CD4-positive, alpha-beta memory T cell (primary cell): ENCODE measurements at regions not wholly inside any gene's neighbourhood (a gene's known extent, or its start where the extent isn't known, plus 50 kb on each side); places are given as distances from the start of the nearest gene placed in this dataset.

Source experiments
- CTCF ChIA-PET: fragments of 350-600 bp; sonication (Branson Sonifier 250); formaldehyde crosslinking; loops from one replicate; lab custom pipeline; 2021; ENCODE audit warnings: inconsistent platforms; ENCODE audit not compliant: partially characterized antibody; lab: Charles Lee
- POLR2A ChIA-PET: fragments of 350-600 bp; sonication (Branson Sonifier 250); formaldehyde crosslinking; loops from one replicate; lab custom pipeline; 2021; ENCODE audit not compliant: partially characterized antibody; lab: Charles Lee
- DNase-seq, 5 donors: peaks; one replicate each; pipeline versions ENCODE4 v3.0.0 to v3.0.0-alpha.2; 2020 to 2022; ENCODE audit warnings: mixed read lengths in 1 of 5
- H3K27ac ChIP-seq: one replicate; pipeline ENCODE4 v1.7.0; 2013; ENCODE audit warnings: low read depth, low read length
- H3K27me3 ChIP-seq: 2 replicates; pipeline ENCODE4 v1.7.0; 2013; ENCODE audit warnings: mild to moderate bottlenecking, low read length, moderate library complexity; ENCODE audit not compliant: insufficient read depth
- H3K36me3 ChIP-seq: 2 replicates; pipeline ENCODE4 v1.7.0; 2013; ENCODE audit warnings: mild to moderate bottlenecking, low read length, moderate library complexity; ENCODE audit not compliant: insufficient read depth
- H3K4me1 ChIP-seq: 2 replicates; pipeline ENCODE4 v1.7.0; 2013; ENCODE audit warnings: mild to moderate bottlenecking, low read length, moderate library complexity; ENCODE audit not compliant: insufficient read depth
- H3K4me3 ChIP-seq, 2 donors: one replicate each; pipeline ENCODE4 v1.7.0; 2013; ENCODE audit warnings: low read length in 2 of 2, mild to moderate bottlenecking in 1 of 2
- H3K9me3 ChIP-seq, 2 donors: one replicate each; pipeline ENCODE4 v1.7.0; 2013; ENCODE audit warnings: low read length in 2 of 2, control low read depth in 1 of 2; ENCODE audit not compliant: control insufficient read depth in 1 of 2
- H3K27ac Mint-ChIP-seq, 7 donors: one replicate each; pipeline ENCODE4 v1.8.0; 2020 to 2021; ENCODE audit warnings: mixed read lengths in 7 of 7, mild to moderate bottlenecking in 6 of 7, inconsistent platforms in 3 of 7, moderate library complexity in 3 of 7
- H3K27me3 Mint-ChIP-seq, 2 donors: one replicate each; pipeline ENCODE4 v1.8.0; 2020 to 2021; ENCODE audit warnings: mixed read lengths in 2 of 2
- H3K36me3 Mint-ChIP-seq, 2 donors: one replicate each; pipeline ENCODE4 v1.8.0; 2020 to 2021; ENCODE audit warnings: mixed read lengths in 2 of 2, inconsistent platforms in 1 of 2, mild to moderate bottlenecking in 1 of 2
- H3K4me1 Mint-ChIP-seq, 4 donors: one replicate each; pipeline ENCODE4 v1.8.0; 2020 to 2021; ENCODE audit warnings: mixed read lengths in 4 of 4, mild to moderate bottlenecking in 1 of 4
- H3K4me3 Mint-ChIP-seq, 8 donors: one replicate each; pipeline ENCODE4 v1.8.0; 2020 to 2021; ENCODE audit warnings: mixed read lengths in 8 of 8, mild to moderate bottlenecking in 7 of 8, moderate library complexity in 6 of 8, inconsistent platforms in 3 of 8
- H3K9me3 Mint-ChIP-seq, 8 donors: one replicate each; pipeline ENCODE4 v1.8.0; 2020 to 2021; ENCODE audit warnings: mixed read lengths in 8 of 8, mild to moderate bottlenecking in 5 of 8, inconsistent platforms in 3 of 8, moderate library complexity in 1 of 8
- intact Hi-C: fragments of 100-400 bp; cut with micrococcal nuclease; formaldehyde crosslinking; loops from one replicate; pipeline ENCODE4 v1.15.1; 2023

DNA sequence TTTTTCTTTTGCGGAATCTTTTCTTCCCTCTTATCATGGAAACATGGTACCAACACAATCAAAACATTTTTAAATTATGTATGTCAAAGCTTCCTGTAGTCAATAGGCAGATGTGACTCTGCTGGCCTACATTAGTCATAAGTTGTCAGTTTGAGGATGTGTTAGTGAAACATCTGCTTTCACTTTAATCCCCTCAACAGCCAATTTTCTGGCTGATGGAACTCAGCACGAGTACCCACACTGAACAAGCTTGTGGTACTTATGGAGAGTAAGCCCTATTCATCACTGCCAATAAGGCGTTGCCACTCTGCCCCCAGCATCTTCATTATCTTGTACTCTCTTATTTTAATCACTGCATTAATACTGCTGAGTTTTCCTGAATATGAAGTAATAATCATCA, 1034.4 kb downstream of the CDH9 start:
- no peak overlapping the region for H3K27ac ChIP-seq

DNA sequence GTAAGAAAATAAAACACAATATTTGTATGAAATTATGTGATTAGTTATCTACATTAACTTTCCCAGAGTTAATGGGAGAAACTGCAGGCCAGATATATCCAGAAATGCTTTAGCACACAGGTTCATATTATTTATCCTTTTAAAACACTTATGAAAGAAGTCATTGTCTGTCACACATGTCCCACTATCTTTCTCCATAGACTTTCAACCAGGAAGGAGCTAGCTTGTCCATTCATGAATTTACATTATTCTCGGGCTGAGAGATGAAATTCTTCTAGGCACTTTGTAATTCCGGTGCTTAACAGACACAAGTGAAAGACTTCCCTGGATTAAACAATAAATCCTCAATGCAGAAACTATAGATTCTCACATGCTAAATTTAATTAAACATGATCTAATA, 1043.2 kb downstream of the CDH9 start:
- Histone ChIP-seq H3K36me3 (no peaks in the 10 kb centered on the region), H3K27me3 (no peaks in the 10 kb centered on the region), H3K4me3 (no peak overlapping the region), H3K4me1 (no peaks in the 10 kb centered on the region), H3K27ac (no peak overlapping the region), H3K9me3 (peaks cover 0 to 3% of the 10 kb centered on the region in 2 donors)
- DNase-seq, result no peak
- H3K27me3 Mint-ChIP-seq, result no peaks in the 10 kb centered on the region
- ChIA-PET CTCF (no interaction called here), POLR2A (no interaction called here)
- H3K27ac Mint-ChIP-seq, result no peak overlapping the region
- peaks cover 2 to 17% (median 13%) of the 10 kb centered on the region in 8 donors for H3K9me3 Mint-ChIP-seq
- intact Hi-C loops, result no loop called here
- H3K4me1 Mint-ChIP-seq, result no peaks in the 10 kb centered on the region
- H3K36me3 Mint-ChIP-seq, result no peaks in the 10 kb centered on the region
- H3K4me3 Mint-ChIP-seq, result no peak overlapping the region

More for the DNA sequence above, 1034.4 kb downstream of the CDH9 start:
- Mint-ChIP-seq H3K36me3 (no peaks in the 10 kb centered on the region), H3K27ac (no peak overlapping the region), H3K27me3 (no peaks in the 10 kb centered on the region), H3K9me3 (peaks cover 2 to 30% (median 9%) of the 10 kb centered on the region in 8 donors), H3K4me1 (no peaks in the 10 kb centered on the region), H3K4me3 (no peak overlapping the region)
- no peak overlapping the region for H3K4me3 ChIP-seq
- no peak for DNase-seq
- intact Hi-C loops, result no loop called here
- no peaks in the 10 kb centered on the region for H3K27me3 ChIP-seq
- ChIA-PET CTCF (no interaction called here), POLR2A (no interaction called here)
- no peaks in the 10 kb centered on the region for H3K9me3 ChIP-seq
- no peaks in the 10 kb centered on the region for H3K4me1 ChIP-seq
- H3K36me3 ChIP-seq, result no peaks in the 10 kb centered on the region

DNA sequence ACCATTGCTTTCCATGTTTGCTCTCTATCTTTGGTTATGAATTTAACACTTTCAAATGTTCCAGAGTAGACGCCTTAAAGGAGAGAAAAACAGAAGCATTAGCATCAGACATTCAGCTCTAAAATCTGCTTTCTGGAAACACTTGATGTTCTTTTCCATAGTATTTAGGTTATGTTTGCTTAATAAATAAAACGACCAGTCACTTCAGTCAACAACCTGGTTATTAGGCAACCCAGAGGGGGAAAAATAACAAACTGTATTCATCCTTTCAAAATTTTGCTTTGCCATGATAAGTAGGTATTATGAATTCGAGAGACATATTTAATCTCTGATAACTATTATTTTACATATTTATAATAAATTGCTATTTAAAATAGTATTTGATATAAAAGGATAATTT, 1044.7 kb downstream of the CDH9 start:
- no peak overlapping the region for H3K27ac Mint-ChIP-seq
- H3K4me1 Mint-ChIP-seq, result no peaks in the 10 kb centered on the region
- Histone ChIP-seq H3K27ac (no peak overlapping the region), H3K9me3 (peaks cover 0 to 3% of the 10 kb centered on the region in 2 donors), H3K36me3 (no peaks in the 10 kb centered on the region), H3K4me3 (no peak overlapping the region), H3K4me1 (no peaks in the 10 kb centered on the region), H3K27me3 (no peaks in the 10 kb centered on the region)
- CTCF ChIA-PET, result no interaction called here
- no peaks in the 10 kb centered on the region for H3K27me3 Mint-ChIP-seq
- H3K9me3 Mint-ChIP-seq, result peaks cover 2 to 18% (median 12%) of the 10 kb centered on the region in 8 donors
- H3K36me3 Mint-ChIP-seq, result no peaks in the 10 kb centered on the region
- DNase-seq, result no peak
- H3K4me3 Mint-ChIP-seq, result no peak overlapping the region
- intact Hi-C loops, result no loop called here
- POLR2A ChIA-PET, result no interaction called here

DNA sequence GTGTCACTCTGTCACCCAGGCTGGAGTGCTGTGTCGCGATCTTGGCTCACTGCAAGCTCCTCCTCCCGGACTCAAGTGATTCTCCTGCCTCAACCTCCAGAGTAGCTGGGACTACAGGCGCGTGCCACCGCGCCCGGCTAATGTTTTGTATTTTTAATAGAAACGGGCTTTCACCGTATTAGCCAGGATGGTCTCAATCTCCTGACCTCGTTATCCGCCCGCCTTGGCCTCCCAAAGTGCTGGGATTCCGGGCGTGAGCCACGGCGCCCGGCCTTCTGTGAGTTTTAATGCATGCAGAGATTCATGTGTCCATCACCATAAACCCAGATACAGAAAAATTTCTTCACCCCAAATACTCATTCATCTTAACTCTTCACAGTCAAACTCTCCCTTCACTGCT, 1046.7 kb downstream of the CDH9 start:
- POLR2A ChIA-PET, result no interaction called here
- Mint-ChIP-seq H3K4me3 (no peak overlapping the region), H3K9me3 (peaks cover 2 to 18% (median 14%) of the 10 kb centered on the region in 8 donors), H3K36me3 (no peaks in the 10 kb centered on the region), H3K4me1 (no peaks in the 10 kb centered on the region), H3K27ac (no peak overlapping the region), H3K27me3 (no peaks in the 10 kb centered on the region)
- Histone ChIP-seq H3K4me1 (no peaks in the 10 kb centered on the region), H3K36me3 (no peaks in the 10 kb centered on the region), H3K27ac (no peak overlapping the region), H3K27me3 (no peaks in the 10 kb centered on the region), H3K9me3 (peaks cover 0 to 3% of the 10 kb centered on the region in 2 donors), H3K4me3 (no peak overlapping the region)
- CTCF ChIA-PET, result no interaction called here
- intact Hi-C loops, result no loop called here
- DNase-seq, result no peak

DNA sequence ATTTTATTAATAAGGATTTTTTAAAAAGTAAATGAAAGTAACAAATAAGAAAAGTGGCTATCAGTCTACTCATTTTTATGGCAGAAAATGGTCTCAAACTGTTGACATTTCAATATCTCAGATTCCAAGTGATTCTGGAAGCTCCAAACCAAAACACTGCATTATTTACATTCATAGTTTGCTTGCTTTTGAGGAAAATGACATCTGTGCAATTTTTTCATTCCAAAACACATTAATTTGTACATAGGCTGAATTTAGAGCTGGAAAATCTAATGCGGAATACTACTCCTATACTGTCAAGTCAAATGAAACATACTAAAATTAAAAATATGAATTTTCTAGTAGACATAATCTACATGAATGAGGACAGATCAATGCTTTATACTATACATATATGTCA, 1047.6 kb downstream of the CDH9 start:
- H3K4me3 Mint-ChIP-seq, result no peak overlapping the region
- no peaks in the 10 kb centered on the region for H3K4me1 Mint-ChIP-seq
- intact Hi-C loops, result no loop called here
- Histone ChIP-seq H3K4me3 (no peak overlapping the region), H3K36me3 (no peaks in the 10 kb centered on the region), H3K4me1 (no peaks in the 10 kb centered on the region), H3K27me3 (no peaks in the 10 kb centered on the region), H3K9me3 (peaks cover 0 to 3% of the 10 kb centered on the region in 2 donors), H3K27ac (no peak overlapping the region)
- no peak overlapping the region for H3K27ac Mint-ChIP-seq
- no peak for DNase-seq
- POLR2A ChIA-PET, result no interaction called here
- no peaks in the 10 kb centered on the region for H3K36me3 Mint-ChIP-seq
- no peaks in the 10 kb centered on the region for H3K27me3 Mint-ChIP-seq
- peaks cover 2 to 17% (median 10%) of the 10 kb centered on the region in 8 donors for H3K9me3 Mint-ChIP-seq
- CTCF ChIA-PET, result no interaction called here

DNA sequence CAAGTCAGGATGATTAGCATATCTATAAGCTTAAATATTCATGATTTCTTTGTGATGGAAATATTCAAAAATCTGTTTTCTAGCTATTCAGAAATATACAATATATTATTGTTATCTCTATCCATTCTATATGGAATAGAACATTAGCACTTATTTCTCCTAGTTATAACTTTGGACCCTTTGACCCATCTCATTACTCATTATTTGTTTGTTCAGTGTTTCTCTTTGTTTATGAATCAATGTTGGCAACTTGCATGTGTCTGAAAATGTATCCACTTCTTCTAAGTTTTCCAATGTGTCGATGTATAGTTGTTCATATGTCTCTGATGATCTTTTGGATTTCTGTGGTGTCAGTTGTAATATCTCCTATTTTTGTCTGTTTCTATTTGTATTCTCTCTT, 1059.3 kb downstream of the CDH9 start:
- H3K4me3 ChIP-seq, result no peak overlapping the region
- intact Hi-C loops, result no loop called here
- POLR2A ChIA-PET, result no interaction called here
- Mint-ChIP-seq H3K27ac (no peak overlapping the region), H3K9me3 (peaks cover 3 to 24% (median 5%) of the 10 kb centered on the region in 8 donors), H3K4me1 (no peaks in the 10 kb centered on the region), H3K4me3 (no peak overlapping the region), H3K27me3 (no peaks in the 10 kb centered on the region), H3K36me3 (no peaks in the 10 kb centered on the region)
- DNase-seq, result no peak
- H3K27ac ChIP-seq, result no peak overlapping the region
- H3K36me3 ChIP-seq, result no peaks in the 10 kb centered on the region
- H3K9me3 ChIP-seq, result no peaks in the 10 kb centered on the region
- H3K27me3 ChIP-seq, result no peaks in the 10 kb centered on the region
- H3K4me1 ChIP-seq, result no peaks in the 10 kb centered on the region
- CTCF ChIA-PET, result no interaction called here

DNA sequence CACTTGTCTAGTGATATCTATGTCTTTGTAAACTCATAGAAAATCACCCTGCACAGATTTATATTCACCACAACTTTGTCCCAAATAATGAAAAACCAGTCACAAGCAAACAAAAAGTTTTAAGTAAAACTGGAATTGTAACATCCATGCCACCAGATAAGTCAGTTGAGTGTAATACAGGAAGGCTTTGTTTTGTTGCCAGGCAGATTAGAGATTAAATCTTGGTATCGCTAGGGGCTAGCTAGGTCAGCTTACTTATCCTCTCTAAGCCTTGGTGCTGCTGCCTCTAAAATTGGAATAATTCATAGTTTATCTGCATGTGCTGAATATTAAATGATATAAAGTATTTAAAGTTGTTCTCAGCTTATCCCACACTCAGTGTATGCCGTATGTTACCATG, 1062.5 kb downstream of the CDH9 start:
- CTCF ChIA-PET, result no interaction called here
- Histone ChIP-seq H3K9me3 (no peaks in the 10 kb centered on the region), H3K4me3 (no peak overlapping the region), H3K27ac (no peak overlapping the region), H3K36me3 (no peaks in the 10 kb centered on the region), H3K27me3 (no peaks in the 10 kb centered on the region), H3K4me1 (no peaks in the 10 kb centered on the region)
- H3K27ac Mint-ChIP-seq, result no peak overlapping the region
- no peak overlapping the region for H3K4me3 Mint-ChIP-seq
- intact Hi-C loops, result no loop called here
- H3K4me1 Mint-ChIP-seq, result no peaks in the 10 kb centered on the region
- POLR2A ChIA-PET, result no interaction called here
- H3K9me3 Mint-ChIP-seq, result peaks cover 2 to 31% (median 6%) of the 10 kb centered on the region in 8 donors
- DNase-seq, result no peak
- H3K36me3 Mint-ChIP-seq, result no peaks in the 10 kb centered on the region
- H3K27me3 Mint-ChIP-seq, result no peaks in the 10 kb centered on the region

DNA sequence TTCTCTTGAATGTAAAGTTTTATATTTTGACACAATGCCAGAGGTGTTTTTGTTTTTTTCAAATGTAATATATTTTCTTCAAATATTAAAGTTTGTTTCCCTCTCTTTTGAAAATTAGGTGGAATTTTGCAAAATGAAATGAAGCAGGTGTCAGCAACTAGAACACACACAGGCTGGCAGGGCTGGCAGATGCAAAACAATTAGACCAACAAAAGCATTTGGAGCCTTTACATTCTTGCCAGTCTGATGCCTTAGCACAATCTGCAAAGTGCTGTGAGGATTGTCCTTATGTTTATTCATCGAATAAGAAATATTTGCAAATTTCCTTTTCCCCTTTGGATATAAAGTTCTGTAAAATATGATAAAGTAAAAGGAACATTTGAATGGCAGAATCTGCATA, 1063.9 kb downstream of the CDH9 start:
- no peaks in the 10 kb centered on the region for H3K4me1 ChIP-seq
- no peak overlapping the region for H3K27ac Mint-ChIP-seq
- intact Hi-C loops, result no loop called here
- no peaks in the 10 kb centered on the region for H3K36me3 Mint-ChIP-seq
- H3K4me3 ChIP-seq, result no peak overlapping the region
- H3K9me3 ChIP-seq, result no peaks in the 10 kb centered on the region
- ChIA-PET POLR2A (no interaction called here), CTCF (no interaction called here)
- no peak for DNase-seq
- no peaks in the 10 kb centered on the region for H3K36me3 ChIP-seq
- H3K4me1 Mint-ChIP-seq, result no peaks in the 10 kb centered on the region
- H3K9me3 Mint-ChIP-seq, result peaks cover 3 to 20% (median 8%) of the 10 kb centered on the region in 8 donors
- no peak overlapping the region for H3K27ac ChIP-seq
- no peaks in the 10 kb centered on the region for H3K27me3 ChIP-seq
- no peaks in the 10 kb centered on the region for H3K27me3 Mint-ChIP-seq
- no peak overlapping the region for H3K4me3 Mint-ChIP-seq
